HG03159 (cell line): ENCODE measurements at regions not wholly inside any gene's neighbourhood (a gene's known extent, or its start where the extent isn't known, plus 50 kb on each side); places are given as distances from the start of the nearest gene placed in this dataset.
"Not testable (repeated sequence)": the region's sequence is repeated elsewhere in the genome, so short reads cannot be mapped to it uniquely, and the experiment has no call there.

Source experiments
- ATAC-seq: cut with Tn5 transposase; IDR thresholded peaks from one replicate; pipeline ENCODE4 v1.9.1; 2021; ENCODE audit warnings: mild to moderate bottlenecking, moderate library complexity; ENCODE audit not compliant: unreplicated experiment

DNA sequence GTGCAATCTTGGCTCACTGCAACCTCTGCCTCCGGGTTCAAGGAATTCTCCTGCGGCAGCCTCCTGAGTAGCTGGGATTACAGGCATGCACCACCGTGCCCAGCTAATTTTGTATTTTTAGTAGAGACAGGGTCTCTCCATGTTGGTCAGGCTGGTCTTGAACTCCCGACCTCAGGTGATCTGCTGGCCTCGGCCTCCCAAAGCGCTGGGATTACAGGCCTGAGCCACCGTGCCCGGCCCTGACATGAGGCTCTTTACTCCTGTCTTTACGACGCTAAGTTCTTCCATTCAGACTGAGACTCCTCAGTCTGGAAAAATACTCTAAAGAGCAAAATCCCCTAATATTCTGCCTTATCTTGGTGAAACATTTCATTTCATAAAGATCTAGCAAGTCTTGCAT, 331.3 kb upstream of the SGO1 start:
- not testable (repeated sequence) for ATAC-seq

DNA sequence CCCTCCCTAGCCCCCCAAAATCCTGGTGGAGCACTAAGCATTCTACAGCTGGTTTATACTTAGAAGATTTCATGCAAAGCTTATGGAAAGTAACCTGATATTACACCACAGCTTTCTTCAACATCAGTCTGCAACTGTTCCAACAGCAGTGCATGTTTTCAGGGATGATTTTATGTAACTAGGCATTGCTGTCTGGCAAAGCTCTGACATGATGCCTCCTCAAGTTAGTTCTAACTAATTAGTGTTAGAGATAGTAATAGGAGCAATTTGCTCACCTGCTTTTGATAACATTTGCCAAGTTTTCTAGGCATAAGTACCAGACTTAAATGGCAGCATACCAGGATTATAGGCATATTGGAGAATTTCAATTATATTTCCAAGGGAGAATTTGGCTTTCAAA, 330.3 kb upstream of the SGO1 start:
- ATAC-seq, result no peak

DNA sequence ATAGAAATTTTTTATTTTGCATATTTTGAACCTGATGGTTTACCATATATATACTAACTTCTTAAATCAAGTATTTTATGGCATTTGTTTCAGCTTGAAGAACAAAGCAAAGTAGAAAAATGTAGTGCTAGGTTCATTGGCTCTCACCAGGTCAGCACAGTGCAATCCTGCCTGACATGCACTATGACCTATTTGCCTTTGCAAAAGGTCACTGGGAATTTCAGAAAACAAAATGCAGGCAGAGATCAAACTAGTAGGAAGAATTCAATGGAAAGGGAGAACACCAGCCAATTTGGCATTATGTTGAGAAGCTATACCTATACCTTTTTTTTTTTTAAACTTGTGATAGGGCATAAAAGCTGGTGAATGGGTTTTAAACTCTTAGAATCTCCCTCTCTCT, 329.8 kb upstream of the SGO1 start:
- ATAC-seq, result no peak

DNA sequence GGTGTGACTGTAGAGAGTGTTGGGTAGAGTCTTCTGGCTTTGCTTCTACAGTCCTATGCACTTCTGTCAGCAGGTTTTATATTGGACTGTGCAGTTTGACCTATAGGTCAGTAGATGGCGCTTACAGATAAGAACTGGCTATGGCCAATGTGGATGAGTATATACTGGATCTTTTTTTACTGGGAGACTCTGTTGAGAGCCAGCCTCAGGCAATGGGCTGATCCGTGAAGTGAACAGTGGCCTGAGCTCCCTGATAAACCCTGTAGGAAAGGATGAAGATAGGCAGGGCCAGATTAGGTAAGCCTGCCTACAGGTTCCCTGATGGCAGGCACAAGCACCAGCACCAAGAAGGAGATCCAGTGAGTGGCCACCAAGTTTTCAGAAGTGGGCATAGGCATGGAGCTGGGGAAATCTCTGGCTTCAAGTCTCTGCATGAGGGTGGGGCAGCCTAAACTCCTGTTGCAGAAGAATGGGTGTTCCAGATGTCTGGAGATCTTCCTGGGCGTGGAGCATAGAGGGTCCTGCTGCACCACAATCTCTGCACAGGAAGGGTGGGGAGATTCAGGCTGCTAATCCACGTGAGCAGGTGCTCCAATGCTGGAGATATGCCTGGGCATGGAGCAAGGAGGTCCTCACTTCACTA, 326.0 kb upstream of the SGO1 start:
- ATAC-seq, result peak; percentile 97

DNA sequence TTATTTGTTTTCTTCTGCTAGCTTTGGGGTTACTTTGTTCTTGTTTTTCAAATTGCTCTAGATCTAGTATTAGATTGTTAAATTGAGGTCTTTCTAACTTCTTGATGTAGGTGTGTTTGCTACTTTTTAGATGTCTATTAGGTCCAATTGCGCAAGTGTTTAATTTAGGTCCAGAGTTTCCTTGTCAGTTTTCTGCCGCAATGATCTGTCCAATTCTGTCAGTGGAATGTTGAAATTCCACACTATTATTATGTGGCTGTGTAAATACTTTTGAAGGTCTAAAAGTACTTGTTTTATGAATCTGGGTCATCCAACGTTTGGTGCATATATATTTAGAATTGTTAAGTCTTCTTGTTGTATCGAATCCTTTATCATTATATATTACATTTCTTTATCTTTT, 324.4 kb upstream of the SGO1 start:
- no peak for ATAC-seq

DNA sequence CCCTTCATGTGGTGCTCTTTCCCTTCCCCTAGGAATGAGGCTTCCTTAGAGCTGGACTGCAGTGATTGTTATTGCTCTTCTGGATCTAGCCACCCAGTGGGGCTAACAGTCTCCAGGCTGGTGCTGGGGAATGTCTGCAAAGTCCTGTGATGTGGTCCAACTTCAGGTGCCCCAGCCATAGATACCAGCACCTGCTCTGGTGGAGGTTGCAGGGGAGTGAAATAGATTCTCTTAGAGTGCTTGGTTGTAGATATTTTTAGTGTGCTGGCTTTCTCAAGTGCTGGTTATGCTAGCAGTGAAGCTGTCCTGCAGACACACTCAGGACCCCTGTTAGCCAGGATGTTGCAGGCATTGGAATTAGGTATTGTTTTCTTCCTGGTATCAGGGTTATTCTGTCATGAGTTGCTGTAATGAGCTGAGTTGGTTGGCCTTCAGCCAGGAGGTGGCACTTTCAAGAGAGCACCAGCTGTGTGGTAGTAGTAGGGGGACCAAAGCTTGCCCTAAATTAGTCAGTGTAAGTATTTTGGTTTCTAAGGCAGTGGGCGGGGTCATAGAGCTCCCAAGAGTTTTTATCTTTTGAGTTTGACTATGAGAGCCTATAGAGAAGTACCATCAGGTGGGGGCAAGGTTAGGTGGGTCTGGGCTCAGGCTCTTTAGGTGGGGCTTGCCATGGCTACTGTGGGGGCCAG, 317.5 kb upstream of the SGO1 start:
- no peak for ATAC-seq

DNA sequence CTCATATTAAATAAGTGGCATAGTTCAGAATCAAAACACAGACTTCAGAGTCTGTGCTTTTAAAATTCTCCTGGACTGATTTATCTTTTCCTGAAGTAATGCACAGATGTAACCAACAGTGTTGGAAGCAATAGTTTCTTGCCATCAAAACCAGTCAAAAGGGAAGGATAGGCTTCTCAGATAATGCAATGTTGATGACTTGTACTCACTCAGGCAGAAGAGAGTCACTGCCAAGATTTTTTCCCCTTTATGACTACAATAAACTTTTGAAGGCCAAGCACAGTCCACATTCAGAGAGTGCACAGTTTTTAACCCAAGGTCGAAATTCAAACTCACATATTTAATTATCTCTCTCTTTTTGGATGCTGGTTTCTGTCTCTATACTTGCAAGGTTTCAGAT, 305.0 kb upstream of the SGO1 start:
- ATAC-seq, result no peak

DNA sequence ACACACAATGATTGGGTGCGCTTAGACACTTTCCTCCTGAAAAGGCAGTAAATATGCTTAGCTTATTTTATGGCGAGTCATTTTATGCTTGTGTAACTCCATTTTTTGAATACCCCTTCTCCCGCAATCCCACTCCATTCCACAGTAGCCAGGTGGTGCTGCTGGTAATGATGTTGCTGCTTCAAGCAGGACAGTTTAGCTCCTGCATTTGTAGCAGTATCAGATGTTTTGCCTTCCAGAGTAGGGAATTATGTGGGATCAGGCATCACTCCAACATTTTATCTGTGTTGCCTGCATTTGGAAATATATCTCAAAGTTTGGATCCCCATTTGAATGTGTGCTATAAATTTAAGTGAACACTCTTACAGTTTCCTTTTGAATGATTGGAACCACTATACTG, 302.1 kb upstream of the SGO1 start:
- ATAC-seq, result no peak

DNA sequence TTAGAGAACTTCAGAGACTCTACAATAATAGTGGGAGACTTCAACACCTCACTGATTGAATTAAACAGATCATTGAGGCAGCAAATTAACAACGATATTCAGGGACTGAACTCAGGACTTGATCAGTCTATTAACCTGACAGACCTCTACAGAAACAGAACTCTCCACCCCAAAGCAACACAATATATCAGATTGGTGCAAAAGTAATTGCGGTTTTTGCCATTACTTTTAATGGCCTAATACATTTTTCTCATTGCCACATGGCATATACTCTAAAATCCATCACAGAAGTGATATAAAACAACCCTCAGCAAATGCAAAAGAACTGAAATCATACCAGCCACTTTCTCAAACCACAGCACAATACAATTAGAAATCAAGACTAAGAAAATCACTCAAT, 298.1 kb upstream of the SGO1 start:
- no peak for ATAC-seq

DNA sequence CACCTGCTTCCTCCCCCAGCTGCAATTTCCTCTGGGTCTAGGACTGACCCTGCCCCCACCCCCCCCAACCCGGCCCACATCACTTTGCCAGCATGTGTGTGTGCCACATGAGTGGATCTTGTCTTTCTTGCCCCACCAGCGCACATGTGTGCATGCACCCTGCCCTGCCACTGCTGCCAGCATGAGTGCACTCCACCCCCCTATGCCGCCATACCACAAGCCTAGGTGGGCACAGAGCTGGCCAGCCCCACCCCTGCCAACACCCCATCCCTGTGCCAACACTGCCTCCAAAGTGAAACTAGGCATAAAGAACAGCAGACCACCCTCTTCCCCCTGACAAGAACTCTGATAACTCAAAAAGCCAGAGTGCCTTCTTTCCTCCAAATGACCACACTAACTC, 296.3 kb upstream of the SGO1 start:
- ATAC-seq, result no peak

DNA sequence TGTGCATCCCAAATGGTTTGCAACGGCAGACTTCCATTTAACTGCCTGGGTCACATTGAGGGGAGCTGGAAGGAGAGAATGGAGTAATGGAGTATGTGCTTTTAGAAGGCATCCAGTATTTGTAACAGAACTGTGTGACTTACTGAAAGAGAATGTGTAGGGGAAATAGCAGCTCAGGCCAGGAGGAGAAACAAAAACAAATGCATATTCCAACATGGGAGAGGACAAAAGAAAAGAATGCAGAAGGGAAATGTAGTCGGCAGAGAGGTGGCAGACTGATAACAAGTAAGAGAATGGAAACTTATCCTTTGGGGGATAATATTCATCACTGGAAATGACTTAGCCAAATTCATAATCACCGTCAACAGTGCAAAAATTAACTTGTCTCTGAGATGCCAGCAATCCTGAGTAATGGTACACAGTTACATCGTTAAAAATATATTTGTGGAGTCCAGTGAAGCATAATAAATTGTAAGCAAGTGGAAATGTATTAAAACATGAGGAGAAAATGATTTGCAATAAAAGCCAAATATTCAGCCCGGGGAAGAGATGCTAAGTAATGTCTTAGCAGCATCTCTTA, 294.9 kb upstream of the SGO1 start:
- ATAC-seq, result no peak

DNA sequence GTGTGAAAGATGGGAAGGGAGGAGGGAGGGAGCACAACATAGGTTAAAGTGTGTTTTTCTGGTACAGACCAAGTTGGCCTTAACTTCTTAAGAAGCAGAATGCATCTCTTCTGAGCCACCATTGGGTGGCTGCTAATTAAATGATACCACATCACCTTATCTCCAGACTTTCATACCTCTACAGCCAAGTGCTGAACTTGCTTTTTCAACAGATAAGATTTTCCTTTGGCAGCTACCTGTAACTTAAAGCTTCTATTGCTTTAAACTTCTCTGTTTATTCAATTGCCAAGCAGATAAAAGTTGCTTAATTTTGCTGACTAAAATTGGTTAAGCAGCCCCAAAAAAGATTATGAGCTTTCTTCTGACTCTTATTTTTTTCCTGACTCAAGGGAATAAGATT, 292.4 kb upstream of the SGO1 start:
- no peak for ATAC-seq

DNA sequence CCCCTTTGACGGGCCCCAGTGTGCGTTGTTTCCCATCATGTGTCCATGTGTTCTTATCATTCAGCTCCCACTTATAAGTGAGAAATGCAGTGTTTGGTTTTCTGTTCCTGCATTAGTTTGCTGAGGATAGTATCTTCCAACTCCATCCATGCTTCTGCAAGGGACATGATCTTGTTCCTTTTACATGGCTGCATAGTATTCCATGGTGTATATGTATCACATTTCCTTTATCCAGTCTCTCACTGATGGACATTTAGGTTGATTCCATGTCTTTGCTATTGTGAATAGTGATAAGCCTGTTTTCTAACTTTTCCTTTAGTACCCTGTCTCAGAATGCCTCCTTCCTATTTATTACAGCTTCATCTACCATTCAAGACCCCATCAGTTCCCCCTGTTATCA, 278.2 kb upstream of the SGO1 start:
- ATAC-seq, result not testable (repeated sequence)

DNA sequence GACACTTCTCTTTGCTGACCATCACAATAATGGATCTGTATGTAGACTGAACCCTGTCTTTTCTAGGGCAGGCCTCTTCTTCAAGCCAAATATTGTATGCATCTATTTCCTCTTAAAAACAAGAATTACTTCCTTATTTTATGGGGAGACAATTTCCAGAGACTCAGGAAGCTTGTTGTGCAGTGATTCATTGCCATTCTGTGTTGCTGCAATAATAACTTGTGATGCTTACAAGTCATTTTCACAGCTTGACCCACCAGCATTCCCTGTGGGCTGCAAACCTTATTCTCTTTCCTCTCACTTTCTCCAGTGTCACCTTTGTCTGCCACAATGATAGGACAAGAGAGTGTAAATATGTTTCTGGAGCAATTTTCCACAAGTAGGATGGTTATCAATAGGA, 276.7 kb upstream of the SGO1 start:
- no peak for ATAC-seq

DNA sequence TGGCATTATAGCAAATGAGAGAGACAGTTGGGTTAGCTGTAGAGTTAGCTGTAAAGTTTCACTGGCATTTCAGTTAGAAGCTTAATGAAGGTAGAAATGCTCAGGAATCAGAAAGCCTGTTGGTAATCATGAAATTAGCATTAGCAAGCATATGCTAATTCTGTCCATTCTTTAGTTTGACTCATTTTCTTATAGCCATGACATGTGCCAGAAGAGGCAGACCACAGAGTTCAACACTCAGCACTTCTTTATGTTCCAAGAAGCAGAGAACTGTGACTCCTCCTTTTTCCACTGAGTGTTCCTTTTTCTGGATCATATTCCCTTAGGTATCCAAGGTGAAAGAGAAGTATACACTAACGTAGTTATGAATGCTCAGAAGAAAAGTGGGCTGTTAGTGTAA, 276.2 kb upstream of the SGO1 start:
- no peak for ATAC-seq

DNA sequence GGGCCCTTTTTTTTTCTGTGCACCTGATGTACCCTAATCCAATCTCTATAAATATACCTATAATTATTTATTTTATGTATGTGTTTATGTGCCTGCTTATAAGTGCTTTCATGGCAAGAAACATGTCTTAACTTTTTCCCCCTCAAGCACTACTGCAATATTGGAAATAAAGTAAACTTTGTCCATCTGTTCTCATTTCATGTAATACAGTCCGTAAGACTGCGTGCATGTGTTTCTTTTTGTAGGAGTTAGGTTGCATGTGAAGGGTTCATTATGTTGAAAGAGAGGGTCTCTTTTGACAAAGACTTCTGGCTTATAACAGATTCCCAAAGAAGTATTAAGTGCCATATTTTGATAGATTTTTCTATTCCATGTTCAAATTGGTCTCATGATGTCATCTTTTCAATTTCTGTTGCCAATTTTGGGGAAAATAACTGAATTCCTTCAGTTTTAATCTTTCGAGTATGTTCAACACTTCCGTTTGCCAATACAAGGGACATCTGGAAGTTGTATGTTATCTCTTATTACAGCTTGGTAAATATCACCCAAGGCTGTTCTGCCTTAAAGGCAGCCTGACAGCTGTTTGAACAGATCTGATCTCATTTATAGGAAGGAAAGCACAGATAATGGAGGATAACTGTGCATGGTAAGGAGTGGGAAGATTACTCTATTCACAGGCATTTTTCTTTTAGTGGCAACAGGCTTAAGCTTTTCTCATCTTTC, 273.1 kb upstream of the SGO1 start:
- no peak for ATAC-seq

DNA sequence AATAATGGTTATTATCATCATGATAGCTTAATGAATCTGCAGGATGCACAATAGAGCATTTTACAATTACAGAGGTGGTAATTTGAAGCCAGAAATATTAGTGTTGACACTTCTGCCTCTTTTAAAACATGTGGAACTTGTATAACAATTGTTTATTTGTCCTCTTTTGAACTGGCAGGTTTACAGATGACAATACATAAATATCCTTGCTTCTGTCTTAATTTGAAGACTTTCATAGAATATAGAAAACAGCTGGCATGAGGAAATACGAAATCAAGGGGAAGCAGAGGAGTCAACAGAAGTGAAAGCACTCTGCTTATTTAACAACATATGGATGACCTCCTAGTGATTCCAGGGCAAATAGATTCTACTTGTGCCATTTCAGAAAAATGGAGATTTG, 270.5 kb upstream of the SGO1 start:
- ATAC-seq, result no peak

DNA sequence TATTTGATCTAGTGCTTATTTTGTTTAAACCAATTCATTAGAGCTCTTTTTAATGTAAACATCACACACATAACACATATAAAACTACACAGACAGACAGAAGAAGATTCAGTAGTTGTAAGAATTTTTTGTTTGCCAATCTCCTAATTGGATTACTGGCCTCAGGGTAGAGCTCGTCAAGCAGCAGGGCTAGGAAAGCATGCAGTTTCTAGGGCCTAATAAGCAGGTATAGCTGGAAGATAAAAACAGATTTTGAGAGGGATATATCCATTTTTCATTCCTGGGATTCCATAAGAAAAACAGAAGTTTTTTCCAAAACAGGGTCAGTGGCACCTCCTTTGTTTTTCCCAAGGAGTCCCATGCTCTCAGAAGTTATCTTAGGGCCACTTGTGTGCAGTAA, 265.2 kb upstream of the SGO1 start:
- ATAC-seq, result no peak

DNA sequence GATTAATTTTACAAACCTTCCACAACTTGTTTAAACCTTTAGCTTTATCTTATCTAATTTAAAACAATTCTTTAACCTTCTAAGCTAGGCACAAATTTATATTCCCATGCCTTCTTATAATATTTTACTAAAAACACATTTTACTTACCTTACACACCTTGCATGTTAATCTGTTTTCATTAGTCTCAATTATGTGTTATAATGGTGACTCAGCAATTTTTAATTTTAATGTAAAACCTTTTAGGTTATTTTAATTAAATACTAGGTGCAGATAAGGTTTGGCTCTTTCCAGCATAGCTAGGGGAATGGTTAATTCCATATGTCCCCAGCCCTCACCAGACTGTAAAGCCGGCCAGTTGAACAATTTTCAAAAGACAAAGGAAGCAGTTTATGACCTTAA, 264.6 kb upstream of the SGO1 start:
- no peak for ATAC-seq

DNA sequence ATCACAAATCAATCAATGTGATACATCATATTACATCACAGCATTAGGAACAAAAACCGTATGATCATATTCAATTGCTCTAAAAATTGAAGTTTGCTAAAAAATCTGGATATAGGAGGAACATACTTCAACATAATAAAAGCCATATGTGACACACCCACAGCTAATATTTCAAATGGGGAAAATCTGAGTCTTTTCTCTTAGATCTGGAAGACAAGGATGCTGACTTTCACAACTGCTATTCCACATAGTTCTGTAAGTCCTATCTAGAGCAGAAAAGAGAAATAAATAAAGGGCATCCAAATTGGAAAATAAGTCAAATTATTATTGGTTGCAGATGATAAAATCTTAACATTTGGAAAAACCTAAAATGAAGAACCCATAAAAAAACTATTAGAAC, 256.8 kb upstream of the SGO1 start:
- no peak for ATAC-seq

DNA sequence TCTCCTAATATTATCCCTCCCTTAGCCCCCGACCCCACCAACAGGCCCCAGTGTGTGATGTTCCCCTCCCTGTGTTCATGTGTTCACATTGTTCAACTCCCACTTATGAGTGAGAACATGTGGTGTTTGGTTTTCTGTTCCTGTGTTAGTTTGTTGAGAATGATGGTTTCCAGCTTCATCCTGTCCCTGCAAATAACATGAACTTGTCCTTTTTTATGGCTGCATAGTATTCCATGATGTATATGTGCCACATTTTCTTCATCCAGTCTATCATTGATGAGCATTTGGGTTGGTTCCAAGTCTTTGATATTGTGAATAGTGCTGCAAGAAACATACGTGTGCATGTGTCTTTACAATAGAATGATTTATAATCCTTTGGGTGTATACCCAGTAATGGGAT, 241.3 kb upstream of the SGO1 start:
- not testable (repeated sequence) for ATAC-seq

DNA sequence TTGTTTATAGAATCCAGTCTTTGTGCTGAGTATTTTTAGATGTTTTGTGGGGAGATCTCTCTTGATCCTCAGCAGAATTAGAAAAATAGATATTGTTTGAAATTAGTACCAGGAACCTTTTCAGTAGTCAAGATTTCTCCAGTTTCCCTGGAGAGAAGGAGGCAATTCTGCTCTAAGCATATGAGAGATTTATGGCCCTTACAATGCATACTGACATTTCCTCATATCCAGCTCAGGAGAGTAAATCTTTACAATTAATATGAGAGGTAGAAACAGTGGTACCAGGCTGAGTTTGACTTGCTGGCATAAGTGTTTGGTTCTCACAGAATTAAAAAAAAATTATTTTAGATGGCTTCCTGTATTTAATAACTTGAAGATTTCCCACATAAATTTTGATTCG, 239.1 kb upstream of the SGO1 start:
- no peak for ATAC-seq
